DOHH2 (cell line): ENCODE measurements at regions not wholly inside any gene's neighbourhood (a gene's known extent, or its start where the extent isn't known, plus 50 kb on each side); places are given as distances from the start of the nearest gene placed in this dataset.

Source experiments
- H3F3A ChIP-seq: fragments of 200-600 bp; sonication (generic), shearing (Covaris generic); 2 replicates; pipeline ENCODE4 v1.6.0; 2016; ENCODE audit warnings: antibody characterized with exemption, mild to moderate bottlenecking; ENCODE audit not compliant: control insufficient read depth, insufficient read depth
- H3K27ac ChIP-seq: fragments of 200-600 bp; sonication (generic); 2 replicates; pipeline ENCODE4 v1.5.1; 2014; ENCODE audit warnings: low read depth, mild to moderate bottlenecking, low read length, moderate library complexity
- H3K27me3 ChIP-seq: fragments of 200-600 bp; sonication (generic); 2 replicates; pipeline ENCODE4 v1.6.1; 2014; ENCODE audit warnings: mild to moderate bottlenecking, low read length, mixed read lengths; ENCODE audit not compliant: control insufficient read depth
- H3K36me3 ChIP-seq: fragments of 200-600 bp; sonication (generic); 2 replicates; pipeline ENCODE4 v1.6.1; 2014; ENCODE audit warnings: mild to moderate bottlenecking, low read length, moderate library complexity, mixed read lengths; ENCODE audit not compliant: control insufficient read depth
- H3K4me1 ChIP-seq: fragments of 200-600 bp; sonication (generic); 2 replicates; pipeline ENCODE4 v1.6.1; 2014; ENCODE audit warnings: mild to moderate bottlenecking, low read length, mixed read lengths; ENCODE audit not compliant: control insufficient read depth
- H3K4me2 ChIP-seq: fragments of 200-600 bp; sonication (generic); 2 replicates; pipeline ENCODE4 v1.6.0; 2014; ENCODE audit warnings: mild to moderate bottlenecking, low read length, moderate library complexity
- H3K4me3 ChIP-seq: fragments of 200-600 bp; sonication (generic); 2 replicates; pipeline ENCODE4 v1.5.1; 2014; ENCODE audit warnings: mild to moderate bottlenecking, low read length, mixed read lengths
- H3K79me2 ChIP-seq: fragments of 200-600 bp; sonication (generic); 2 replicates; pipeline ENCODE4 v1.6.1; 2014; ENCODE audit warnings: mild to moderate bottlenecking, low read length, mixed read lengths; ENCODE audit not compliant: control insufficient read depth
- H3K9me2 ChIP-seq: fragments of 200-600 bp; sonication (generic); replicated peaks from 2 replicates; pipeline ENCODE4 v1.6.1; 2014; ENCODE audit warnings: mild to moderate bottlenecking, low read length, mixed read lengths; ENCODE audit not compliant: control insufficient read depth
- H3K9me3 ChIP-seq: fragments of 200-600 bp; sonication (generic); 2 replicates; pipeline ENCODE4 v1.6.1; 2014; ENCODE audit warnings: antibody characterized with exemption, low read length, mixed read lengths; ENCODE audit not compliant: control insufficient read depth, insufficient read depth
- H4K20me1 ChIP-seq: fragments of 200-600 bp; sonication (generic); 2 replicates; pipeline ENCODE4 v1.6.0; 2014; ENCODE audit warnings: low read depth, mild to moderate bottlenecking, antibody characterized with exemption, low read length, moderate library complexity; ENCODE audit not compliant: control insufficient read depth, insufficient read depth
- EZH2phosphoT487 ChIP-seq: fragments of 200-600 bp; sonication (generic); IDR thresholded peaks from 2 replicates; pipeline ENCODE4 v1.6.1; 2017; ENCODE audit warnings: borderline replicate concordance, mild to moderate bottlenecking, antibody characterized with exemption, low read length, moderate library complexity, mixed read lengths
- TF ChIP-seq, protein P1 (sequence below): fragments of 200-600 bp; sonication (generic); IDR thresholded peaks from one replicate; pipeline ENCODE4 v1.5.1; 2014; ENCODE audit warnings: antibody characterized with exemption, mild to moderate bottlenecking, low read depth, low read length; ENCODE audit not compliant: poor library complexity, severe bottlenecking

- H3K4me1 ChIP-seq: no peaks in the 10 kb centered on the region
- no peak for TF ChIP-seq EZH2phosphoT487
- no peaks in the 10 kb centered on the region for H3K36me3 ChIP-seq
- H4K20me1 ChIP-seq: no peaks in the 10 kb centered on the region
- no peak overlapping the region for H3K4me3 ChIP-seq
- H3F3A ChIP-seq: no peaks in the 10 kb centered on the region
- no peak overlapping the region for H3K27ac ChIP-seq
- no peaks in the 10 kb centered on the region for H3K27me3 ChIP-seq
- no peak overlapping the region for H3K4me2 ChIP-seq
- H3K9me2 ChIP-seq: no peaks in the 10 kb centered on the region
- no peaks in the 10 kb centered on the region for H3K79me2 ChIP-seq
- no peaks in the 10 kb centered on the region for H3K9me3 ChIP-seq
These were observed 592.0 kb downstream of the CHSY3 start for GRCh38 chr5:130496215-130496614.

- H3K79me2 ChIP-seq: no peaks in the 10 kb centered on the region
- no peaks in the 10 kb centered on the region for H3F3A ChIP-seq
- no peak for TF ChIP-seq EZH2phosphoT487
- TF ChIP-seq, protein P1, sequence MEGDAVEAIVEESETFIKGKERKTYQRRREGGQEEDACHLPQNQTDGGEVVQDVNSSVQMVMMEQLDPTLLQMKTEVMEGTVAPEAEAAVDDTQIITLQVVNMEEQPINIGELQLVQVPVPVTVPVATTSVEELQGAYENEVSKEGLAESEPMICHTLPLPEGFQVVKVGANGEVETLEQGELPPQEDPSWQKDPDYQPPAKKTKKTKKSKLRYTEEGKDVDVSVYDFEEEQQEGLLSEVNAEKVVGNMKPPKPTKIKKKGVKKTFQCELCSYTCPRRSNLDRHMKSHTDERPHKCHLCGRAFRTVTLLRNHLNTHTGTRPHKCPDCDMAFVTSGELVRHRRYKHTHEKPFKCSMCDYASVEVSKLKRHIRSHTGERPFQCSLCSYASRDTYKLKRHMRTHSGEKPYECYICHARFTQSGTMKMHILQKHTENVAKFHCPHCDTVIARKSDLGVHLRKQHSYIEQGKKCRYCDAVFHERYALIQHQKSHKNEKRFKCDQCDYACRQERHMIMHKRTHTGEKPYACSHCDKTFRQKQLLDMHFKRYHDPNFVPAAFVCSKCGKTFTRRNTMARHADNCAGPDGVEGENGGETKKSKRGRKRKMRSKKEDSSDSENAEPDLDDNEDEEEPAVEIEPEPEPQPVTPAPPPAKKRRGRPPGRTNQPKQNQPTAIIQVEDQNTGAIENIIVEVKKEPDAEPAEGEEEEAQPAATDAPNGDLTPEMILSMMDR: no peak
- no peaks in the 10 kb centered on the region for H3K9me3 ChIP-seq
- no peaks in the 10 kb centered on the region for H3K27me3 ChIP-seq
- no peak overlapping the region for H3K4me2 ChIP-seq
- H3K27ac ChIP-seq: no peak overlapping the region
- H3K4me1 ChIP-seq: no peaks in the 10 kb centered on the region
- H3K4me3 ChIP-seq: no peak overlapping the region
- H3K9me2 ChIP-seq: no peaks in the 10 kb centered on the region
- no peaks in the 10 kb centered on the region for H3K36me3 ChIP-seq
- H4K20me1 ChIP-seq: no peaks in the 10 kb centered on the region
These were observed 584.0 kb downstream of the CHSY3 start for GRCh38 chr5:130488252-130488651.

DNA sequence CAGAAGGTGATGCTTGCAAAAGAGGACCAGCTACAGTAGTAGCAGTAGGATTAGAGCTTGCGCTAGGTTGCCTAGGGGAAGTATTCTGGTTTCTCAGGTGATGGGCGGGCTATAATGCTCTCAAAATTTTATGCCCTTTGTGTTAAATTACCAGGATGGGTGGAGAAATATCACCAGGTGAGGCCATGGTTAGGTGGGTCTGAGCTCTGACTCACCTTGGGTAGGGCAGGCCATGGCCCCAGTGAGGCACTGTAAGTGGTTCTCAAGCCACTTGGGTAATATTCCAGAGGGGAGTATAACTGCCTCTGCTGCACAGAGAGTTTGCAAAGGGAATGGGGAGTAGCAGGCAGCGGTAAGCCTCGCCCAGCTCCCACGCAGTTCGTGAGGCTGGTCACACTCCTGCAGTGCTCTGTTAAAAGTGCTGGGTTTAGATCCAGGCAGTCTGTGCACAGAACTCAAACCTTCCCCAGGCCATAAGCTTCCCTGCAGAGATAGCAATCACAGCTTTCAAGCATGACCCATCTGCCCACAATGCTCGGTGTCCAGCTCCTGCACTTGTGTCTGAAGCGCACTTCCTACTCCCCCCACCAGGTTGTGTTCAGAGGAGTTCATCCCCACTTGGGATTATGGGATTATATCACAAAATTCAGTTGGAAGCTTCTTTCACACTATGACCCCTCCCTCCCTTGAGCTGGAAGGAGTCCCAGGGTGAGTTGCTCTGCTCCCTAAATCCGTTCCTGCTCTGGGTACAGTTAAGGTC, 575.0 kb downstream of the CHSY3 start:
- H3K9me2 ChIP-seq: no peaks in the 10 kb centered on the region
- H3K27me3 ChIP-seq: no peaks in the 10 kb centered on the region
- no peaks in the 10 kb centered on the region for H4K20me1 ChIP-seq
- no peaks in the 10 kb centered on the region for H3K4me1 ChIP-seq
- no peaks in the 10 kb centered on the region for H3K36me3 ChIP-seq
- H3K27ac ChIP-seq: no peak overlapping the region
- H3K4me2 ChIP-seq: no peak overlapping the region
- no peaks in the 10 kb centered on the region for H3K79me2 ChIP-seq
- H3K9me3 ChIP-seq: no peaks in the 10 kb centered on the region; the same call in 1 of the 2 replicates
- no peak for TF ChIP-seq EZH2phosphoT487
- TF ChIP-seq, protein P1: no peak
- no peak overlapping the region for H3K4me3 ChIP-seq
- H3F3A ChIP-seq: no peaks in the 10 kb centered on the region

DNA sequence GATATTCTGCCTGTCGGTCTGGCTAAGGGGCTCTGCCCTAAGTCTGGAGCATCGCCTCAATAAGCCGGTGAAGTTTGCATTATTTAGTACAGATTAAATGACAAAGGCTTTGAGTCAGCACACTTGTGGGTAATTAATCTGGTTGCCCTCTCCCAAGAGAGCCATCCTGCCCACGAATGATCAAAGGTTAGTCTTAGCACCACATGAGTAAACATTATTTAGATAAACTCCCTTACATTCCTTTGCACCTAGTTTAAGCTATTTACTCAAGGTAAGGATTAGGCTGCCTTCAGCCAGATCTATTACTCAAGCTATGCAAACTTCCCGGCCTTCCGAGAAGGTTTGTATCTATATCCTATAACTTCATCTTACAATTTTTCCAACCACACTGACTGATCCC, 572.1 kb downstream of the CHSY3 start:
- Histone ChIP-seq H3K9me2 (no peaks in the 10 kb centered on the region), H3K4me2 (no peak overlapping the region), H3K4me1 (no peaks in the 10 kb centered on the region), H4K20me1 (no peaks in the 10 kb centered on the region), H3F3A (no peaks in the 10 kb centered on the region), H3K9me3 (no peaks in the 10 kb centered on the region; the same call in 1 of the 2 replicates), H3K4me3 (no peak overlapping the region), H3K27ac (no peak overlapping the region), H3K27me3 (no peaks in the 10 kb centered on the region), H3K79me2 (no peaks in the 10 kb centered on the region), H3K36me3 (no peaks in the 10 kb centered on the region)
- TF ChIP-seq EZH2phosphoT487: no peak
